GM18502 (cell line): ENCODE measurements at regions not wholly inside any gene's neighbourhood (a gene's known extent, or its start where the extent isn't known, plus 50 kb on each side); places are given as distances from the start of the nearest gene placed in this dataset.
"Not testable (repeated sequence)": the region's sequence is repeated elsewhere in the genome, so short reads cannot be mapped to it uniquely, and the experiment has no call there.

Experiments used
- ATAC-seq: cut with Tn5 transposase; IDR thresholded peaks from one replicate; pipeline ENCODE4 v1.9.1; 2021; ENCODE audit warnings: mild to moderate bottlenecking; ENCODE audit not compliant: unreplicated experiment, poor library complexity

GRCh38 chr2:17036361-17036760 lies 370.7 kb upstream of the CYRIA start:
- no peak for ATAC-seq

- ATAC-seq: no peak
Measured at GRCh38 chr2:17035010-17035409, 369.4 kb upstream of the CYRIA start.

GRCh38 chr2:17030047-17030446 lies 364.4 kb upstream of the CYRIA start:
- ATAC-seq: no peak

- no peak for ATAC-seq
Measured at GRCh38 chr2:17012297-17012696, 346.7 kb upstream of the CYRIA start.

GRCh38 chr2:17010104-17010503 lies 344.5 kb upstream of the CYRIA start:
- ATAC-seq: no peak

- ATAC-seq: no peak
Measured at GRCh38 chr2:17000184-17000482, 334.5 kb upstream of the CYRIA start.

DNA sequence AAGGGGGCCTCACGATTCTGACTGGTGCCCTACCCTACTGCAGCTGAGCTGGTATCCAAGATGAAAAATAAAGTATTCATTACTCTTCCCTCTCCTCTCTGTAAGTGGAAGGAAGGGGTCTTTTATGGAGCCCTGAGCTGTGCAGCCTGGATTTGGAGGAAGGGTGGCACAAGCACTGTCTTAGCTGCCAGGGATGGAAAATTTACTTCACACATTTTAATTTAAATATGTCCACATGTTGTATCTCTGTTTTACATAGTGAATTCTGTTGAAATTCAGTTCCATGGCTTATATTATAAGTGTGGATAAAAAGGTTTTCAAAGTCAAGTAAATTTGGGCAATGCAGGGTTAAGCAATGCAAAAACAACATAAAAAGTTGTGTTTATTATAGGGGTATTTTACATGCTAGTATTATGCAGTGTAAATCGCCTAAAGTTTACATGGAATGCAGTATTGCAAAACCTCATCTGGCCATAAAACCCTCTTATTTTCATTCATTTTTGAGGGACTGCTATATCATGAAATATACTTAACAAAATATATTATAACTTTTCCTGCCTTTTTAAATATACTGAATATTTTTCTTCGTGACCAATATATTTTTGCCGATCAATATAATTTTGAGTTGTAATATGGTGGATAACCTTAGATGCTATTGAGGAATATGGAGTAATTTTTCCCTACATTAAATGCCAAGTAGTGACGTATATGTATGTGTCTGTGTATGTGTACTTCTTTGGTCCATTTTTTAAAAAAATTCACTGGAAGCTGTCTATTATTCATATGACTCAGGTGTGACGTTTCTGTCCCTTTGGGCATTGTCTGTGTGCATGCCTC lies 333.9 kb upstream of the CYRIA start:
- ATAC-seq: no peak

GRCh38 chr2:16978301-16978700 lies 312.7 kb upstream of the CYRIA start:
- ATAC-seq: no peak

DNA sequence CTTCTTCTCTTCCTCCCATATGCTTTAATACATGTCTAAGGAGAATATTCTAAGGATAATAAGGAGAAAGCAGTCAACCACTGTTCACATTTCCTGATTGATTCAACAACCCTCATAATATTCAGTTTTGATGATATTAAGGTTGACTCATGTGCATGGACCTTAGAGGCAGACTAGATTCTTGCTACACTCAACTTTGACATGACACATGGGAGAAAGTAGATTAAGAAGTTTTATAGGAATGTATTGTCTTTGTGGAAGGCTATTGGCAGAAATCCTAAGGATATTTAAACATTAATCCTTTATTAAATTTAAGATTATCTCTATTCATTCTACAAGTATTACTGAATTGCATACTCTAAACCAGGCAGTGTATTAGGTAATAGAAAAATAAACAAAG lies 309.1 kb upstream of the CYRIA start:
- no peak for ATAC-seq

GRCh38 chr2:16973586-16974286 lies 308.1 kb upstream of the CYRIA start:
- no peak for ATAC-seq

GRCh38 chr2:16972276-16972675 lies 306.6 kb upstream of the CYRIA start:
- no peak for ATAC-seq

DNA sequence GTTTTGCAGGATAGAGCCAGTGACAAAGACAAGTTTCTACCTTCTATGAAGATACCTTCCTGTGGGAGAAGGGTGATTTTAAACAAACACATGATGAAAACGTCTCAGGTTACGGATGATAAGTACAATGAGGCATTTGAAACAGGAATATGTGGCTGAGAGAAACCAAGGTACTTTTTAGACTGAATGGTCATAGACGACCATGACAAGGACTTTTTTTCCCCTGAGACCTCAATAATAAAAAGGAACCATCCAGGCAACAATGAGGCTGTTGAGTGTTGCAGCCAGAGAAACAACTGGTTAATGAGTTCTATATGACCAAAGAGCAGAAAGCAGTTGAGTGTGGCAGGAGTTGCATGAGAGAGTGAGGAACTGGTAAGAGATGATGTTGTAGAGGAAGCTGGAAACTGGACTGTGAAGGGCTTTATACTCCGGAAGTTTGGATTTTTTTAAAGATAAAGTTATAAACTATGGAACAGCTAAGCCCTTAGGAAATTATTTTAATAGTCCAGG lies 306.1 kb upstream of the CYRIA start:
- ATAC-seq: no peak

DNA sequence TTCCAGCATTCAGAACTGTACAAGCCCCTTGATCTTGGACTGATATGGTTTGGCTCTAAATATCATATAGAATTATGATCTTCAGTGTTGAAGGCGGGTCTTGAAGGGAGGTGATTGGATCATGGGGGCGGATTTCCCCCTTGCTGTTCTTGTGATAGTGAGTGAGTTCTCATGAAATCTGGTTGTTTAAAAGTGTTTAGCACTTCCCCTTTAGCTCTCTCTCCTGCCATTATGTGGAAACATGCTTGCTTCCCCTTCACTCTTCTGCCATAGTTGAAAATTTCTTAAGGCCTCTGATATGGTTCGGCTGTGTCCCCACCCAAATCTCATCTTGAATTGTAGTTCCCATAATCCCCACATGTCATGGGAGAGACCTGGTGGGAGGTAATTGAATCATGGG lies 305.3 kb upstream of the CYRIA start:
- not testable (repeated sequence) for ATAC-seq

DNA sequence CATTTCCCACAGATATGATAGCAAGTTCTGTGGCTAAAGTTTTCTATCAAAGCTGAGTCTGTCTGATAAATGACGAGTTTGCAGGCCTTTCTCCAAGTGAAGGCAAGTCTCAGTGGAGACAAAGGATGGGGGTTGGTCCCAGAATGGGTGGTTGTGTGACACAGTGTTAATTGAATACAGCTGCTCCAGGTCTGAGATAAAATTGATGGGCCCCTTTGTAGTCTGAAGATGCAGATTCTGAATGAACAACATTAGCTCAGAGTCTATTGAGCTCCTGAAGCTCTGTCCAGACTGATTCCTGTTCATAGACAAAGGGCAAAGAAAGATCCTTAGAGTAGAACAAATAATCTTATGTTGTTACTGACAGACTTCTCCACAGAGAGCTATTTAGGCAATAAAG lies 296.9 kb upstream of the CYRIA start:
- ATAC-seq: no peak

GRCh38 chr2:16960579-16960978 lies 294.9 kb upstream of the CYRIA start:
- ATAC-seq: peak; percentile 77

GRCh38 chr2:16958266-16958665 lies 292.6 kb upstream of the CYRIA start:
- peak; percentile 38 for ATAC-seq

- ATAC-seq: no peak
Measured at GRCh38 chr2:16952805-16953204, 287.2 kb upstream of the CYRIA start.

DNA sequence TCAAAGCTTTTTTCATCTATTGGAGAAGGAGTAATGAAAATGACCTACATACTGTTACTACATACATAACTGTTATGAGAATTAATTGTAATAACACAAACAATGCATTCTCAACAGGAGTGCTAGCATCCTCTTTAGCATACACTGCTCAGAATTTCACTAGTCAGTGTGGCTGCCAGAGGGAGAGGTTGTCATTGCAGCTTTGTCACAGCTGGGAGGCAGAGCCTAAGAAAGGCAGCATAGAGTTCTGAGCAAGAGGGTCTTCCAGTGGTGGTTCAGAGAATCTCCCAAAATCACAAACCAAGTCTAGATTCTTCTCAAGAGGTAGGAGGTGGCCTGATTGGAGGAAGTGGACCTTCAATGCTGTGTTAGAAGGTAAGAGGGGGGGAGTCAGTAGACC lies 286.7 kb upstream of the CYRIA start:
- no peak for ATAC-seq

DNA sequence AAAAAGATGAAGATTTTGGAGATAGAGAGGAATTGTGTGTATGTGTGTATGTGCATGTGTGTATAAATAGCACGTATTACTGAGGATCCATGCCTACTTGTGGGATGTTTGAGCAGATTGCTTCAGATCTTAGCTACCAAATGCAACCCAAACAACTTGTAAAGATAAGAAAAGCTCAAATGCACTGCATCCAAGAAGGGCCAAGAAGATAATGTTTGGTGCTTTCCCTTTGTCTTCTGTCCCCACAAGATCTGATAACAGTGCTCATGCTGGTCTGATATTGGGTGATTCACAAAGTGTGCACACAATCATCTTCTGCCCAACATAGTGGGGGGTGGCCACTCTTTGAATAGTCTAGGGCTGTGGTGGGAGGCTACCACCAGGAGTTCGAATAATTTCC lies 284.8 kb upstream of the CYRIA start:
- ATAC-seq: no peak

GRCh38 chr2:16948710-16949109 lies 283.1 kb upstream of the CYRIA start:
- no peak for ATAC-seq

- peak; percentile 48 for ATAC-seq
Measured at GRCh38 chr2:16948053-16948452, 282.4 kb upstream of the CYRIA start.
